ENCODE measurements at regions not wholly inside any gene's neighbourhood (a gene's known extent, or its start where the extent isn't known, plus 50 kb on each side); places are given as distances from the start of the nearest gene placed in this dataset.

- no peak for TF ChIP-seq ZNF532 (CRISPR knock-in tag; IDR thresholded peaks at IDR 0.05; ENCODE audit: borderline replicate concordance)
- no peak for TF ChIP-seq CTCF (IDR thresholded peaks at IDR 0.05)
- TF ChIP-seq EMX1 (CRISPR knock-in tag; IDR thresholded peaks at IDR 0.05): no peak
- peak; percentile 87 for TF ChIP-seq FOXK1 (CRISPR knock-in tag; IDR thresholded peaks at IDR 0.05)
- TF ChIP-seq PRDM15 (CRISPR knock-in tag; IDR thresholded peaks at IDR 0.05): no peak
- TF ChIP-seq ZBTB43 (CRISPR knock-in tag; IDR thresholded peaks at IDR 0.05): no peak
- TF ChIP-seq ZNF317 (CRISPR knock-in tag; IDR thresholded peaks at IDR 0.05; ENCODE audit: borderline replicate concordance, low read depth): no peak
- TF ChIP-seq E2F1 (CRISPR knock-in tag; IDR thresholded peaks at IDR 0.05): no peak
- TF ChIP-seq TEAD1 (CRISPR knock-in tag; IDR thresholded peaks at IDR 0.05): peak; percentile 94
- TF ChIP-seq TEAD4 (CRISPR knock-in tag; IDR thresholded peaks at IDR 0.05): 0 out of 2 replicates have a peak, but pooled peaks have one; percentile 17
- TF ChIP-seq ZSCAN18 (CRISPR knock-in tag; IDR thresholded peaks at IDR 0.05): no peak
- peak; percentile 92; the same call in 1 of the 2 replicates for TF ChIP-seq FOXP4 (CRISPR knock-in tag; IDR thresholded peaks at IDR 0.05)
- no peak for TF ChIP-seq MLX (CRISPR knock-in tag; IDR thresholded peaks at IDR 0.05)
Measured at GRCh38 chrX:1925053-1925481, 310.2 kb downstream of the ASMT start (continued).
